Panc1 (cell line): ENCODE measurements at regions not wholly inside any gene's neighbourhood (a gene's known extent, or its start where the extent isn't known, plus 50 kb on each side); places are given as distances from the start of the nearest gene placed in this dataset.

Experiments used
- POLR2AphosphoS5 ChIP-seq: IDR thresholded peaks from 2 replicates; pipeline ENCODE4 v1.6.1; 2012; ENCODE audit warnings: mild to moderate bottlenecking, low read depth, low read length, moderate library complexity
- SIN3A ChIP-seq: IDR thresholded peaks from 2 replicates; pipeline ENCODE4 v1.6.1; 2012; ENCODE audit warnings: low read depth, mild to moderate bottlenecking, low read length, moderate library complexity, borderline replicate concordance; ENCODE audit not compliant: insufficient read depth
- TCF7L2 ChIP-seq: IDR thresholded peaks from 2 replicates; pipeline ENCODE4 v1.6.1; 2011; ENCODE audit warnings: mild to moderate bottlenecking, low read depth, low read length, inconsistent platforms
- TF ChIP-seq, protein P1 (sequence below): fragments of 450-650 bp; IDR thresholded peaks from 2 replicates; pipeline ENCODE4 v1.5.1; 2017; ENCODE audit warnings: mild to moderate bottlenecking
- TF ChIP-seq, protein P2 (sequence below), 2 experiments: IDR thresholded peaks; 2 replicates each; pipeline ENCODE4 v1.6.1; 2011 to 2012; ENCODE audit warnings: low read depth in 2 of 2, control low read depth in 1 of 2, low read length in 1 of 2, mild to moderate bottlenecking in 1 of 2, moderate library complexity in 1 of 2; ENCODE audit not compliant: insufficient read depth in 1 of 2

DNA sequence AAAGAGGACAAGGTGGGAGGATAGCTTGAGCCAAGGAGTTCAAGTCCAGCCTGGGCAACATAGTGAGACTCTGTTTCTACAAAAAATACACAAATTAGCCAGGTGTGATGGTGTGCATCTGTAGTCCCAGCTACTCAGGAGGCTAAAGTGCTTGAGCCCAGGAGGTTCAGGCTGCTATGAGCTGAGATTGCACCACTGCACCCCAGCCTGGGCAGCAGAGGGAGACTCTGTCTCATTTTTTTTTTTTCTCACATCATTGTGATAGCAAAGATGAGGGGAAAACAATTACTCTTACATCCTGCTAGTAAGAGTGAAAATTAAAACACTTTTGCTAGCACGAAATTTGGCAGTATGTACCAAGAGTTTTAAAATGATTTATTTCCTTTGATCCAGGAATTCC, 463.7 kb downstream of the TMEM135 start:
- TF ChIP-seq, protein P1, sequence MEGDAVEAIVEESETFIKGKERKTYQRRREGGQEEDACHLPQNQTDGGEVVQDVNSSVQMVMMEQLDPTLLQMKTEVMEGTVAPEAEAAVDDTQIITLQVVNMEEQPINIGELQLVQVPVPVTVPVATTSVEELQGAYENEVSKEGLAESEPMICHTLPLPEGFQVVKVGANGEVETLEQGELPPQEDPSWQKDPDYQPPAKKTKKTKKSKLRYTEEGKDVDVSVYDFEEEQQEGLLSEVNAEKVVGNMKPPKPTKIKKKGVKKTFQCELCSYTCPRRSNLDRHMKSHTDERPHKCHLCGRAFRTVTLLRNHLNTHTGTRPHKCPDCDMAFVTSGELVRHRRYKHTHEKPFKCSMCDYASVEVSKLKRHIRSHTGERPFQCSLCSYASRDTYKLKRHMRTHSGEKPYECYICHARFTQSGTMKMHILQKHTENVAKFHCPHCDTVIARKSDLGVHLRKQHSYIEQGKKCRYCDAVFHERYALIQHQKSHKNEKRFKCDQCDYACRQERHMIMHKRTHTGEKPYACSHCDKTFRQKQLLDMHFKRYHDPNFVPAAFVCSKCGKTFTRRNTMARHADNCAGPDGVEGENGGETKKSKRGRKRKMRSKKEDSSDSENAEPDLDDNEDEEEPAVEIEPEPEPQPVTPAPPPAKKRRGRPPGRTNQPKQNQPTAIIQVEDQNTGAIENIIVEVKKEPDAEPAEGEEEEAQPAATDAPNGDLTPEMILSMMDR, result no peak; the same call in 1 of the 2 replicates
- no peak for TF ChIP-seq POLR2AphosphoS5
- TF ChIP-seq, protein P2, sequence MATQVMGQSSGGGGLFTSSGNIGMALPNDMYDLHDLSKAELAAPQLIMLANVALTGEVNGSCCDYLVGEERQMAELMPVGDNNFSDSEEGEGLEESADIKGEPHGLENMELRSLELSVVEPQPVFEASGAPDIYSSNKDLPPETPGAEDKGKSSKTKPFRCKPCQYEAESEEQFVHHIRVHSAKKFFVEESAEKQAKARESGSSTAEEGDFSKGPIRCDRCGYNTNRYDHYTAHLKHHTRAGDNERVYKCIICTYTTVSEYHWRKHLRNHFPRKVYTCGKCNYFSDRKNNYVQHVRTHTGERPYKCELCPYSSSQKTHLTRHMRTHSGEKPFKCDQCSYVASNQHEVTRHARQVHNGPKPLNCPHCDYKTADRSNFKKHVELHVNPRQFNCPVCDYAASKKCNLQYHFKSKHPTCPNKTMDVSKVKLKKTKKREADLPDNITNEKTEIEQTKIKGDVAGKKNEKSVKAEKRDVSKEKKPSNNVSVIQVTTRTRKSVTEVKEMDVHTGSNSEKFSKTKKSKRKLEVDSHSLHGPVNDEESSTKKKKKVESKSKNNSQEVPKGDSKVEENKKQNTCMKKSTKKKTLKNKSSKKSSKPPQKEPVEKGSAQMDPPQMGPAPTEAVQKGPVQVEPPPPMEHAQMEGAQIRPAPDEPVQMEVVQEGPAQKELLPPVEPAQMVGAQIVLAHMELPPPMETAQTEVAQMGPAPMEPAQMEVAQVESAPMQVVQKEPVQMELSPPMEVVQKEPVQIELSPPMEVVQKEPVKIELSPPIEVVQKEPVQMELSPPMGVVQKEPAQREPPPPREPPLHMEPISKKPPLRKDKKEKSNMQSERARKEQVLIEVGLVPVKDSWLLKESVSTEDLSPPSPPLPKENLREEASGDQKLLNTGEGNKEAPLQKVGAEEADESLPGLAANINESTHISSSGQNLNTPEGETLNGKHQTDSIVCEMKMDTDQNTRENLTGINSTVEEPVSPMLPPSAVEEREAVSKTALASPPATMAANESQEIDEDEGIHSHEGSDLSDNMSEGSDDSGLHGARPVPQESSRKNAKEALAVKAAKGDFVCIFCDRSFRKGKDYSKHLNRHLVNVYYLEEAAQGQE (IDR thresholded peaks at IDR 0.05; ENCODE audit: insufficient read depth in 1 of 2, low read depth in 2 of 2, low read length in 1 of 2), result no peak
- TF ChIP-seq SIN3A, result no peak
- no peak for TF ChIP-seq TCF7L2
